ENCODE measurements at regions not wholly inside any gene's neighbourhood (a gene's known extent, or its start where the extent isn't known, plus 50 kb on each side); places are given as distances from the start of the nearest gene placed in this dataset.

DNA sequence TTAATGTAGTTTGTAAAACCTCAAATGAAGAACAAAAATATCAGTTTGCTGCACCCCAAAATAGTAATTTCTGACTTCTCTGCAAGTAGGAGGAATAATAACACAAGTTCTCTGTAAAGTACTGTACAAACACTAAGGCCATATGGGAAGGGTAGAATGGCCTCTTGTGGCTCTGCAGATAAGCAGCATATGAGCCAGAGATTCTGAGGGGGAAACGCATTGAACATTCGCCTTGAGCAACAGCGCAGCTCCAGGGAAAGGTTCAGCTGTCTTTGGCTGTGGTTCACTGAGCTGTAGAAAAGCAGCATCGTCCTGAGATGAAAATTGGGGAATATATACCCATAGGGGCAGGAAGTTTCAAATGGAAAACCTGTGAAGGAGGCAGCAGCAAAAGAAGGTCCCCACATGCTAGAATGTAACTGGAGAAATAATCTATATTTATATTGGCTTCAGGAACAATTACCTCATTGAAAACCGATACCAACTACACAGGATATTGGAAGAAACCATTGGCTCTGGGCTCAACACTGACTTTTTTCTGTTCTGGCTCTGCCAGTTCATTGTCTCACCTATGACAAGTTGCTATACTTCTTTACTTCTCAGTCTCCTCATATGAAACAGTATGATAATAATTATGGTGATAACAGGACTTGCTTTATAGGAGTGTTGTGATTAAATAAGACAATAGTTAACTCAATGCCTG is 357.6 kb upstream of the CPEB2 start:
- TF ChIP-seq, protein P1, sequence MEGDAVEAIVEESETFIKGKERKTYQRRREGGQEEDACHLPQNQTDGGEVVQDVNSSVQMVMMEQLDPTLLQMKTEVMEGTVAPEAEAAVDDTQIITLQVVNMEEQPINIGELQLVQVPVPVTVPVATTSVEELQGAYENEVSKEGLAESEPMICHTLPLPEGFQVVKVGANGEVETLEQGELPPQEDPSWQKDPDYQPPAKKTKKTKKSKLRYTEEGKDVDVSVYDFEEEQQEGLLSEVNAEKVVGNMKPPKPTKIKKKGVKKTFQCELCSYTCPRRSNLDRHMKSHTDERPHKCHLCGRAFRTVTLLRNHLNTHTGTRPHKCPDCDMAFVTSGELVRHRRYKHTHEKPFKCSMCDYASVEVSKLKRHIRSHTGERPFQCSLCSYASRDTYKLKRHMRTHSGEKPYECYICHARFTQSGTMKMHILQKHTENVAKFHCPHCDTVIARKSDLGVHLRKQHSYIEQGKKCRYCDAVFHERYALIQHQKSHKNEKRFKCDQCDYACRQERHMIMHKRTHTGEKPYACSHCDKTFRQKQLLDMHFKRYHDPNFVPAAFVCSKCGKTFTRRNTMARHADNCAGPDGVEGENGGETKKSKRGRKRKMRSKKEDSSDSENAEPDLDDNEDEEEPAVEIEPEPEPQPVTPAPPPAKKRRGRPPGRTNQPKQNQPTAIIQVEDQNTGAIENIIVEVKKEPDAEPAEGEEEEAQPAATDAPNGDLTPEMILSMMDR (IDR thresholded peaks at IDR 0.05) = no peak
- no peak for TF ChIP-seq EZH2 (IDR thresholded peaks at IDR 0.05)
- TF ChIP-seq EZH2phosphoT487 (IDR thresholded peaks at IDR 0.05) = no peak
